IPS-18a (cell line): ENCODE measurements at regions not wholly inside any gene's neighbourhood (a gene's known extent, or its start where the extent isn't known, plus 50 kb on each side); places are given as distances from the start of the nearest gene placed in this dataset.
A peak's percentile ranks its signal among the peaks of the same experiment; 100 is the strongest.

Experiments
- H3K27ac ChIP-seq: one replicate; pipeline ENCODE4 v1.5.1; 2013; ENCODE audit warnings: low read length
- H3K27me3 ChIP-seq: one replicate; pipeline ENCODE4 v1.6.1; 2013; ENCODE audit warnings: mild to moderate bottlenecking, low read length; ENCODE audit not compliant: control insufficient read depth, insufficient read depth
- H3K36me3 ChIP-seq: one replicate; pipeline ENCODE4 v1.6.1; 2013; ENCODE audit warnings: low read depth, low read length; ENCODE audit not compliant: control insufficient read depth
- H3K4me1 ChIP-seq: one replicate; pipeline ENCODE4 v1.6.1; 2013; ENCODE audit warnings: low read depth, low read length; ENCODE audit not compliant: control insufficient read depth
- H3K4me3 ChIP-seq: one replicate; pipeline ENCODE4 v1.5.1; 2013; ENCODE audit warnings: low read length
- H3K9ac ChIP-seq: one replicate; pipeline ENCODE4 v1.6.1; 2013; ENCODE audit warnings: mild to moderate bottlenecking, low read length, moderate library complexity
- H3K9me3 ChIP-seq: one replicate; pipeline ENCODE4 v1.6.1; 2013; ENCODE audit warnings: low read depth, low read length; ENCODE audit not compliant: control insufficient read depth

DNA sequence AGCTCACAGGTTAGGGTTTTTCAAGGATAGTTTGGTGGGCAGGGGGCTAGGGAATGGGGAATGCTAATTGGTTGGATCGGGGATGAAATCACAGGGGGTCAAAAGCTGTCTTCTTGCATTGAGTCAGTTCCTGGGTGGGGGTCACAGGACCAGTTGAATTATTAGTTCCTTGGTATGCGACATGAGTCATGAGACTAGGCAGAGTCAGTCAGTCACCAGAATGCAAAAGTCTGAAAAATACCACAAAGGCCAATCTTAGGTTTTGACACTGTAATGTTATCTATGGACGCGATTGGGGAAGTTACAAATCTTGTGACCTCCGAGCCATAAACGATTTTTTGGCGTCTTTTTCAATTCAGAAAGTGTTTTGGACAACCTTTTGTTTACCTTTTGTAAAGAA is 101.2 kb downstream of the ZNF519 start:
- no peak overlapping the region for H3K27ac ChIP-seq
- no peaks in the 10 kb centered on the region for H3K27me3 ChIP-seq
- no peak overlapping the region for H3K4me3 ChIP-seq
- H3K4me1 ChIP-seq: peaks cover 9% of the 10 kb centered on the region
- no peak overlapping the region for H3K9ac ChIP-seq
- no peaks in the 10 kb centered on the region for H3K36me3 ChIP-seq
- H3K9me3 ChIP-seq: peaks cover 8% of the 10 kb centered on the region

DNA sequence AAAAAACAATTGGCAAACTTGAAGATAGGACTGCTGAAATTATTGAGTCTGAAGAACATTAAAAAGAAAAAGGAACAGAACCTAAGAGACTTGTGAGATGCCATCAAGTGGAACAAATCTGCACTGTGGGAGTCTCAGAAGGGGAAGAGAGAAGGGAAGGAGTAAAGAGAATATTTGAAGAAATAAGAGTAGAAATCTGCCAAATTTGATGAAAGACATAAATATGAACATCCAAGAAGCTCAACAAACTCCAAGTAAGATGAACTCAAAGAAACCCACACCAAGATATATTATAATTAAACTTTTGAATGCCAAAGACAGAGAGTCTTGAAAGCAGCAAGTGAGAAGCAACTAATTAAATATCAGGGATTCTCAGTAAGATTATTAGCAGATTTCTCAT is 102.7 kb downstream of the ZNF519 start:
- Histone ChIP-seq H3K9me3 (peaks cover 8% of the 10 kb centered on the region), H3K36me3 (no peaks in the 10 kb centered on the region), H3K4me1 (peaks cover 22% of the 10 kb centered on the region), H3K27me3 (no peaks in the 10 kb centered on the region), H3K27ac (no peak overlapping the region), H3K4me3 (no peak overlapping the region), H3K9ac (no peak overlapping the region)

DNA sequence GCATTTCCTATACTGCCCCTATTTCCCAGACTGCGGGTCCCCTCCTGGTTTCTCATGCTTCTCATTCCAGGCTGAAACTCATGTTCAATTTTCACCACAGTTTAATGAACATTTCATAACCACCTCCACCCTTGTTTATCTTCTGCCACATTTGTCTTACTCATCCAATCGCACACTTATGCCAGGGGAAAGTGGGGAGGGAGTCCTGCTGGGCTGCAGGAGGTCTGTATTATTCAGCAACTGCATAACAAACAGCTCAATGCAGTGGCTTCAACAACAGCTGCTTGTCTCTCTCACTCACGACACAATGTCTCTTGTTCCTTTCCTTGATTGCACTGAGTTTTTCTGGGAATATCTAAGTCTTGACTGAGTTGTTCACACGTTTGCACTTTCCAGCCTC is 106.0 kb downstream of the ZNF519 start:
- Histone ChIP-seq H3K27ac (no peak overlapping the region), H3K9me3 (peaks cover 8% of the 10 kb centered on the region), H3K27me3 (no peaks in the 10 kb centered on the region), H3K36me3 (no peaks in the 10 kb centered on the region), H3K4me3 (peak overlapping the region; percentile 11), H3K9ac (no peak overlapping the region), H3K4me1 (peaks cover 24% of the 10 kb centered on the region)

DNA sequence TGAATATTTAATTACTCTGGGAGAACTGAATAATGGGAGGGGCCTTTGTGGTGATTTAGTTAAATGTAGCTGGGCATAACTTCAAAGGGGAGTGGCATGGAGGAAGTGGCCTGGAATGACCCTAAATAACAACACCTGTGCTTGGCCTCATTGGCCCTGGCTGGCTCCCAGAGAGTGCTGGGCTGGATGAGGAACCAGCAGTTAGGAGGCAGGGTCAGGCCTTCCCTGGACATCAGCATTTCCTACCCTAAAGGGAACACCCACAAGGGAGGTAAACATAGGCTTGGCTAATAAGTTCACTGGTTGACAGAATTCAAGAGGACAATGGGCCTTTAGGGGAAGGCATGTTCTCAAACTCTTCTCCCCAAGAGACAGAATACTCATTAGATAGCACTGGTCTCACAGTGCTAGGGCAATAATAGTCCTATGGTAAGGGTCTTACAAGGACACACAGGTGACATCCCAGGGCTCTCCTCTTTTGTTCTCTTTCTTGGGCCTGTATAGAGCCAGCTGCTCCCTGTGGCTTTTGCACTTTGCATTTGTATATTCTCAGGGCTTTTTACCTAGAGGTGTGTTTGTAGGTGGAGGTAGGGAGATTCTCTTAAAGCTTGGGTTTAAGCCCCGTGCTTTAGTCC is 106.8 kb downstream of the ZNF519 start:
- H3K36me3 ChIP-seq: no peaks in the 10 kb centered on the region
- peaks cover 24% of the 10 kb centered on the region for H3K4me1 ChIP-seq
- peak overlapping the region; percentile 11 for H3K4me3 ChIP-seq
- H3K27me3 ChIP-seq: no peaks in the 10 kb centered on the region
- peaks cover 8% of the 10 kb centered on the region for H3K9me3 ChIP-seq
- H3K9ac ChIP-seq: no peak overlapping the region
- no peak overlapping the region for H3K27ac ChIP-seq

DNA sequence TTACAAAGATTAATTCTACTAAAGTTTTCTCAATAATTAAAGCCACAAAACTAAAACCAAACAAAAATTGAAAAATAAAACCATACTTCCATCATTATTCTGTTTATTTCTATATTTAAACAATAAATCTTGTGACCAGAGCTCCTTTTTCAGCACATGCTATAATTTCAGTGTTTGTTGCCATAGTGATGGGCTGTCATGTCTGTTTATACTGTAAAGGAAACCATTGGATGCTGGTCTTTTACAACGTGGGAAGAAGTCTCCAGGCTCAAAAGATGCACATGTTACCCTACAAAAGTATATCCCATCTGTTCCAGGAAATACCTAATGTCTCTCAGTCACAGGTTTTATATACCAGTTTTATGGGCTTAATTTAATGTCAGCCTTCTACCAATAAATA is 100.1 kb upstream of the MC2R start:
- Histone ChIP-seq H3K27me3 (no peaks in the 10 kb centered on the region), H3K9me3 (peaks cover 3% of the 10 kb centered on the region), H3K36me3 (no peaks in the 10 kb centered on the region), H3K4me1 (no peaks in the 10 kb centered on the region), H3K9ac (no peak overlapping the region), H3K27ac (no peak overlapping the region), H3K4me3 (no peak overlapping the region)

DNA sequence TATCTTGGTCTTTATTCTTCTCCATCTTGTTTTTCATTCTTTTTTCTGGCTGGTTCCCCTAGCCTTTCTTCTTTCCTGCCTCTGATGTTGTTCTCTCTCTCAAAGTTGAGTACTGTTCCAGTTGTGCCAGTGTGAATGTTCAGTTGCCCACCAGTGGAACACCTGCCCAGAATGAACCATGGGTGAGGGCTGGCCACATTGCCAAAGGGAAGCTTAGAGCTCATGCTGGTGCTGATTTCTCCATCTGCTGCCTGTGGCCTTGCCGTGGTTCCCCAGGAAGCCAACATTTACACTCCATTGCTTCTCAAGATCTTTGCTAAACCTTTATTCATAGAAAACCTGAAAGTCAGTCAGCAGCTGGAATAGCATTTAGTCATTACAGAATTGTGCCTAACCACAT is 99.1 kb upstream of the MC2R start:
- peaks cover 3% of the 10 kb centered on the region for H3K9me3 ChIP-seq
- H3K27me3 ChIP-seq: no peaks in the 10 kb centered on the region
- H3K9ac ChIP-seq: no peak overlapping the region
- no peaks in the 10 kb centered on the region for H3K4me1 ChIP-seq
- no peak overlapping the region for H3K4me3 ChIP-seq
- no peak overlapping the region for H3K27ac ChIP-seq
- H3K36me3 ChIP-seq: no peaks in the 10 kb centered on the region

DNA sequence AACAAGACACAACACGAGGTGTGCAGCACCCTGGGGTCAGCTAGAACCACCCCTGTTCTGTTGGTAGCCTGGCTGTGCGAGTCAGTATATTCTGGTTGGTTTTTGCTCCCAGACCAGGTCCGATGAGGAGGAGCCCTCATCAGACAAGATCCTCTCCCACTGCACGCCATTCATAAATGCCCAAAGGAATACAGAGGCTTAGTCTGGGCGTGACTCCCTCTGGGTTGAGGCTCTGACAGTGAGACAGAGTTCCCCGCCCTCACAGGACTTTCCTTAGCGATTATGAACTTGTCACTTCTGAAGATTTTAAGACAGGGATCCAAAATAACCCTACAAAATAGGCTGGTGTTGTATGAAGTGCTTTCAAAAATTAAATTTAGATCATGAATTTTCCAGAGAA is 85.5 kb upstream of the MC2R start:
- no peaks in the 10 kb centered on the region for H3K36me3 ChIP-seq

DNA sequence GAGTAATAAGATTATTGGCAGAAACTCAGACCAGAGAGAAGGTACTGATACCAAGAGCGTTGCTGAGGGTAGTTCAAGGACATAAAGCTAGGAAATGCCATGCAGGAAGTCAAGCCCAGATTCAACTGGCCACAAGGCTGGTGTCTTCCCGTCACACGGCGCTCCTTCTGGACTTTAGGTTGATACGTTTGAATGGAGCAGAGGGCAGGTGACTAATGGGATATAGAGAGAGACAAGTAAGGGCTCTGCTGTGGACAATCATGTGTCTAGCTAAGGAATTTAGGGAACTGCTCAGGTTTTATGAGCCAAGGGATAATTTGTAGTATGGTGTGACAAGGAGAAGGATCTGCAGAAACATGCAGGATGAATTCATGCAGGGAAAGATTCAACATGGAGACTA is 83.9 kb upstream of the MC2R start:
- Histone ChIP-seq H3K9me3 (no peaks in the 10 kb centered on the region), H3K4me3 (no peak overlapping the region), H3K4me1 (no peaks in the 10 kb centered on the region), H3K27ac (no peak overlapping the region), H3K36me3 (no peaks in the 10 kb centered on the region), H3K27me3 (no peaks in the 10 kb centered on the region), H3K9ac (no peak overlapping the region)

More for the DNA sequence above, 85.5 kb upstream of the MC2R start:
- no peaks in the 10 kb centered on the region for H3K9me3 ChIP-seq
- no peak overlapping the region for H3K4me3 ChIP-seq
- no peaks in the 10 kb centered on the region for H3K27me3 ChIP-seq
- H3K27ac ChIP-seq: no peak overlapping the region
- H3K4me1 ChIP-seq: no peaks in the 10 kb centered on the region
- no peak overlapping the region for H3K9ac ChIP-seq

DNA sequence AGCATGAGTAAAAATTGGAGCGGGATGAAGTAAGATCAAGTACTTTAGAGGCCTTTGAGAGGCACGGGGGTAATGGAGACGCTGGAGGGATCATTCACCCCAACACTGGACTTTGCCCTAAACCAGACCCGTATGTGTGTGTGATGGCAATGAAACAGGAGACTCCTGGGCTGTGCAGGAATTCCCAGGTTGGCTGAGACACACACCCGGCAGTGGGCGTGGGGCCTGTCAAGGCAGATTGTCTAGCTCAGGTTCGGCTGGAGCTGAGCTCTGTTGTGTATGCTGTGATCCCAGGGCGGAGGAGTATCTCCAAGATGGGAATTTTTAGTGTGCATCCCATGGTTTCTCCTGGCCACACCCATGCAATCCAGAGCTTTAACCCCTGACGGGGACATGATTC is 83.2 kb upstream of the MC2R start:
- no peaks in the 10 kb centered on the region for H3K4me1 ChIP-seq
- H3K4me3 ChIP-seq: no peak overlapping the region
- H3K36me3 ChIP-seq: no peaks in the 10 kb centered on the region
- H3K9ac ChIP-seq: no peak overlapping the region
- no peak overlapping the region for H3K27ac ChIP-seq
- no peaks in the 10 kb centered on the region for H3K9me3 ChIP-seq
- no peaks in the 10 kb centered on the region for H3K27me3 ChIP-seq

DNA sequence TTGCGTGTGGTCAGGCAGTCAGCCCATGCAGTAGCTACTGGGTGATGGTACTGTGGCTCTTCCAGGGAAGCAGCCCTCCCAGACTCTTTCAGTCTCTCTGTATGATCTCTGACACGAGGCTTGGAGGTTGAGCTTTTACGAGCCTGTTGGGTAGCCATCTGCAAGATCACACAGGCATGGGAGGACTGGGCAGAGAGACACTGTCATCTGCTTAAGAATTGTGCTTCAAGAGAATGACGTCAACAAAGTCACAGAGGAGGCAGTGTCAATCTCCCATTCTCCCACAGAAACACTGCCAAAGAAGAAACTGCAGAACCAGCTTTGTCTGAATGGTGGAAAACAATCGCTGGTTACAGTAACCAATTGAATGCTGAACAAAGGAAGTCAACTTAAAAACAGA is 78.4 kb upstream of the MC2R start:
- Histone ChIP-seq H3K9me3 (no peaks in the 10 kb centered on the region), H3K27ac (no peak overlapping the region), H3K4me3 (no peak overlapping the region), H3K9ac (no peak overlapping the region), H3K27me3 (no peaks in the 10 kb centered on the region), H3K36me3 (no peaks in the 10 kb centered on the region), H3K4me1 (peaks cover 11% of the 10 kb centered on the region)

DNA sequence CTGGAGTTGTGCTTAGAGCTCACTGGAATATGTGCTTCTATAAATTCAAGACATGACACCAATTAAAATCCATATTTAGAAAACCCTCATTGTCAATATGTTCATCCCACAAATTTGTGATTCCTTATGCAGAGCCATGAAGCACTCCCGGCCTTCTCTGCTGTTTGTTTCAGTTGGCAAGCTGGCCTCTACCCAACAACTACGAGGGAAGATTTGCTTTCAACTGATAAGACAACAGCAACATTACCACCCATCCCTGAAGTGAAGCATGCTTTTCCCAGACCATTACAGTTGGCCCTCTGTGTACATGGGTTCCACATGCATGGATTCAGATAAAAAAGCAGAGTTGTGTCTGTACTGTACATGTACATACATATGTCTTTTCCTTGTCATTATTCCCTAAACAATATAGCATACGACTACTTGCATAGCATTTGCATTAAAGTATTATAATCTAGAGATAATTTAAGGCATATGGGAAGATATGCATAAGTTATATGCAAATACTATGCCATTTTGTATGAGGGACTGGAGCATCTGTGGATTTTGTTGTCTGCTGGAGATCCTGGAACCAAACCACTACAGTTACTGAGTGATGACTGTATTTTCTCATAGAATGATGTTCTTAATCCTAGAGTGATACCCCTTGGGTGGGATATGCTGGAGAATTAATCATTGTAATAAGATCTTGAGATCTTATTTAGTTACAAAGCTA is 77.6 kb upstream of the MC2R start:
- no peak overlapping the region for H3K4me3 ChIP-seq
- no peaks in the 10 kb centered on the region for H3K36me3 ChIP-seq
- H3K27me3 ChIP-seq: no peaks in the 10 kb centered on the region
- no peak overlapping the region for H3K9ac ChIP-seq
- H3K4me1 ChIP-seq: peaks cover 19% of the 10 kb centered on the region
- H3K27ac ChIP-seq: no peak overlapping the region
- H3K9me3 ChIP-seq: no peaks in the 10 kb centered on the region

DNA sequence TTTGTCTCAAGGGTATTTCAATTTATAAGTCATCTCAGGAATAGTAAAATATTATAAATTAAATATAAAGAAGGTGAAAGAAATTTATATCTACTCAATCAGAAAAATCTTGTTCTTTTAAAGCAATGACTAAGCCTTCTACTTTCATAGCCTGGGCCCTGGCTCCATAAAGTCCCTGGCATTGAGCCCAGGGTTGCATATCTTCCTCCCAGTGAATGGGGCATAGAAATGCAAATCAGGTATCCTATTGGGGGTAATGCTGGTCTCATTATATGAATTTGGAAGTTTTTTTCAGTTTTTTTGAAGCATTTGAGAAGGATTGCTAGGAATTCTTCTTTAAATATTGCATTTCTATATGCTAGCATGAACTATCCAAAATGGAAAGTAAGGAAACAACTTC is 73.9 kb upstream of the MC2R start:
- no peaks in the 10 kb centered on the region for H3K9me3 ChIP-seq
- peaks cover 20% of the 10 kb centered on the region for H3K4me1 ChIP-seq
- no peaks in the 10 kb centered on the region for H3K36me3 ChIP-seq
- no peak overlapping the region for H3K4me3 ChIP-seq
- no peak overlapping the region for H3K9ac ChIP-seq
- no peaks in the 10 kb centered on the region for H3K27me3 ChIP-seq
- no peak overlapping the region for H3K27ac ChIP-seq
